ENCODE measurements at regions not wholly inside any gene's neighbourhood (a gene's known extent, or its start where the extent isn't known, plus 50 kb on each side); places are given as distances from the start of the nearest gene placed in this dataset.
A peak's percentile ranks its signal among the peaks of the same experiment; 100 is the strongest.

DNA sequence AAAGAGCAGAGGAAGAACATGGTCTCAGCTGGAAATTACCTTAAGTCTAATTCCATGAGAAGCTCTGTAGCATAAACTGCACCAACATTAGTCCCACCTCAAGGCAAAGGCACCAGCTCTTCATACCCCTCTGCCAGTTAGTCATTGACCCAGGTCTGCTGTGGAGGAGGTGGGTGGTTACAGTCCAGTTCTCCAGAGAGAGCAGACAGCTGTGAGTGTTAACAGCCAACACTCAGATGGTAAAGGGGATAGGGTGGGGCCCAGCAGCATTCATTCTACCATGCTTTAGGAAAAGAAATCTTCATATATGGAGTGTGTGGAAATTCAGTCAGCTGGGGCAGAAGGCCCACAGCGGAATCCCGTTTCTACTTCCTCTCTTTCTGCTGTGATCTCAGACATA is 159.7 kb upstream of the FBXO11 start:
- intact Hi-C loops (cut with DNase I): no loop called here
- Histone ChIP-seq H3K36me3 (no peaks in the 10 kb centered on the region), H3K27ac (no peak overlapping the region), H3K4me3 (no peak overlapping the region), H3K27me3 (peaks cover 0 to under 1% (median 0%) of the 10 kb centered on the region in 7 donors), H3K4me1 (no peaks in the 10 kb centered on the region), H3K9me3 (no peaks in the 10 kb centered on the region)
- 54 to 68% methylated on average over 2 of the region's 2 CpGs for WGBS, 2 donors
- TF ChIP-seq, protein P1, sequence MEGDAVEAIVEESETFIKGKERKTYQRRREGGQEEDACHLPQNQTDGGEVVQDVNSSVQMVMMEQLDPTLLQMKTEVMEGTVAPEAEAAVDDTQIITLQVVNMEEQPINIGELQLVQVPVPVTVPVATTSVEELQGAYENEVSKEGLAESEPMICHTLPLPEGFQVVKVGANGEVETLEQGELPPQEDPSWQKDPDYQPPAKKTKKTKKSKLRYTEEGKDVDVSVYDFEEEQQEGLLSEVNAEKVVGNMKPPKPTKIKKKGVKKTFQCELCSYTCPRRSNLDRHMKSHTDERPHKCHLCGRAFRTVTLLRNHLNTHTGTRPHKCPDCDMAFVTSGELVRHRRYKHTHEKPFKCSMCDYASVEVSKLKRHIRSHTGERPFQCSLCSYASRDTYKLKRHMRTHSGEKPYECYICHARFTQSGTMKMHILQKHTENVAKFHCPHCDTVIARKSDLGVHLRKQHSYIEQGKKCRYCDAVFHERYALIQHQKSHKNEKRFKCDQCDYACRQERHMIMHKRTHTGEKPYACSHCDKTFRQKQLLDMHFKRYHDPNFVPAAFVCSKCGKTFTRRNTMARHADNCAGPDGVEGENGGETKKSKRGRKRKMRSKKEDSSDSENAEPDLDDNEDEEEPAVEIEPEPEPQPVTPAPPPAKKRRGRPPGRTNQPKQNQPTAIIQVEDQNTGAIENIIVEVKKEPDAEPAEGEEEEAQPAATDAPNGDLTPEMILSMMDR (IDR thresholded peaks at IDR 0.05): no peak
- ATAC-seq (no peak), DNase-seq (no peak)

DNA sequence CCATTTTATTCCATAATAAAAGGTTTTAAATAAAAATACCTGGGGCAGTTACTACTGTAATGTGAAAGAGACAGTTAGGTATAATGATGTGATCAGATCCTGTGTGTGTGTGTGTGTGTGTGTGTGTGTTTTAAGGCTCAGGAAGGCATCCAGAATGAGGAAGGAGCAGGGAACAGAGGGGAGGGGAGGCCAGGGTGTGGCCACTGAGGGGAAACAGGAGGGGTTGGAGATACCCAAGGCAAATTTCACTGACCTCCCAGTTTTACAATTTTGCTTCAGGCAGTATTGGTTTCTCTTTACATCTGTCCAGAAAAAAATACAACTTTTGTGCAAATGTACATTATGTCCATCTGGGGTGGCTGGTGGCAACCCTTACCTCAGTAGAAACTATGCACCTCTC is 163.5 kb upstream of the FBXO11 start:
- intact Hi-C loops (cut with DNase I): no loop called here
- no peak for ATAC-seq

DNA sequence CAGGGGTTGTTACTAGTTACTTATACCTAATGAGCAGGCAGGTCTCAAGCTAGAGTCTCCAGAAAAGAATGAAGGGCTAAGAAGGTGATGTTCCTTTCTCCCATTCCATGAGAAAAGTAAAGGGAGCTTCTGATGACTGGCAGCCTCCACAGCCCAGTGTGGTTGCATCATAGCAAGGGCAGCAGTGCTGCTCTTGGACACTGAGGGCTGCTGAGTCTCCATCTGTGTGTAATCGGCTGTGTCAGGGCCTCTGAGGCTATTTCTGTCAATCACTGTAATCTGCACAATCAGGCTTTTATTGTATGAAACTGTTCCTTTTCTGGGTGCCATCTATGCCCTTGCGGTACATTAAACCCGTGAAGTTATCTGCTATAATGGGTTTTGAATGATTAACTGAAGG is 164.1 kb upstream of the FBXO11 start:
- WGBS, 2 donors: 78 to 80% methylated on average over 3 of the region's 3 CpGs
- Histone ChIP-seq H3K27ac (no peak overlapping the region), H3K36me3 (no peaks in the 10 kb centered on the region), H3K9me3 (no peaks in the 10 kb centered on the region), H3K4me3 (no peak overlapping the region), H3K4me1 (no peaks in the 10 kb centered on the region), H3K27me3 (peaks cover 0 to 3% (median 0%) of the 10 kb centered on the region in 7 donors)
- TF ChIP-seq, protein P1 (IDR thresholded peaks at IDR 0.05): no peak
- peak in 2 of 8 donors; percentile 41 to 49 for ATAC-seq
- intact Hi-C loops (cut with DNase I): no loop called here
- DNase-seq: no peak

More for the DNA sequence above, 163.5 kb upstream of the FBXO11 start:
- no peak for DNase-seq
- H3K4me1 ChIP-seq: no peaks in the 10 kb centered on the region
- no peaks in the 10 kb centered on the region for H3K9me3 ChIP-seq
- TF ChIP-seq, protein P1 (IDR thresholded peaks at IDR 0.05): no peak
- no peak overlapping the region for H3K27ac ChIP-seq
- no peak overlapping the region for H3K4me3 ChIP-seq
- H3K27me3 ChIP-seq: no peaks in the 10 kb centered on the region
- no peaks in the 10 kb centered on the region for H3K36me3 ChIP-seq

DNA sequence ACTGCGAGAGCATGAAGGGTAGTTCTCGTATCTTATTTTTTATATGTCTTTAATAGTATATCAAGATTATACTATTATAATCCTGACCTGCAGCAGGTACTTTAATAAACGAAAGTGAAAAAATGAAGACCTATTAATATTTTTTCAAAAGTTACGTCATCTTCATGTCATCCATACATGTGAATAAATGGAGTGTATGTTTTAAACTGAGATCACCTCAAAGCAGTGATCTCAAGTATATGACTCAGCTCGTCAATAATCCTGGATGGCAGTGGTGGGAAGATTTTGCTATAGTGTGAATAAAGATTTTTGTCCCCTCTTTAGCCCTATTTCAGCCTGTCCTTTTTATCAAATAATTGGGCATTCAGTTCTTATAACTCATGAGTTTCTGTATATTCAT is 166.3 kb upstream of the FBXO11 start:
- Histone ChIP-seq H3K4me3 (no peak overlapping the region), H3K27me3 (peaks cover 0 to 3% (median 0%) of the 10 kb centered on the region in 7 donors), H3K9me3 (no peaks in the 10 kb centered on the region), H3K4me1 (no peaks in the 10 kb centered on the region), H3K27ac (no peak overlapping the region), H3K36me3 (no peaks in the 10 kb centered on the region)
- 84 to 88% methylated on average over 5 of the region's 5 CpGs for WGBS, 2 donors
- no peak for DNase-seq
- intact Hi-C loops (cut with DNase I): loop anchor here in 1 of 10 donors (2.0 kb wide), 1 partner anchor 20 kb away; no protein-coding TSS in a partner anchor
- TF ChIP-seq, protein P1 (IDR thresholded peaks at IDR 0.05): no peak
- ATAC-seq: no peak

All from heart right ventricle (tissue), 16 donors.